IMR-90 (cell line): ENCODE measurements at regions not wholly inside any gene's neighbourhood (a gene's known extent, or its start where the extent isn't known, plus 50 kb on each side); places are given as distances from the start of the nearest gene placed in this dataset.

Experiments
- ATAC-seq: fragments of 200-7000 bp; cut with Tn5 transposase; 2 replicates; pipeline ENCODE4 v1.9.1; 2020; ENCODE audit warnings: low read depth, mild to moderate bottlenecking, moderate library complexity
- BruUV-seq: library from RNA; stranded (reverse); fragments of 400-500 nt; replicated peaks from 2 replicates; lab custom pipeline; 2021; lab: Mats Ljungman, UMichigan
- CTCF ChIA-PET: fragments of 300-600 bp; formaldehyde crosslinking; extraction: SDS; loops from one replicate; lab custom pipeline; 2021; ENCODE audit warnings: antibody characterized with exemption; lab: Yijun Ruan, JAX
- POLR2A ChIA-PET: fragments of 300-600 bp; sonication (Branson Sonifier 250); formaldehyde crosslinking; loops from one replicate; lab custom pipeline; 2022; ENCODE audit warnings: antibody characterized with exemption; ENCODE audit not compliant: unreplicated experiment; lab: Charles Lee
- DNase-seq: peaks from one replicate; pipeline ENCODE4 v3.0.0; 2013
- H2AFZ ChIP-seq: replicated peaks from 2 replicates; pipeline ENCODE3; 2013; ENCODE audit warnings: low read length, mild to moderate bottlenecking; ENCODE audit not compliant: poor library complexity
- H2AK5ac ChIP-seq: 2 replicates; pipeline ENCODE4 v1.6.1; 2013; ENCODE audit warnings: low read depth, low read length, inconsistent platforms
- H2AK9ac ChIP-seq: replicated peaks from 2 replicates; pipeline ENCODE3; 2013; ENCODE audit warnings: mild to moderate bottlenecking, low read depth, low read length, moderate library complexity; ENCODE audit not compliant: poor library complexity
- H2BK120ac ChIP-seq: 2 replicates; pipeline ENCODE4 v1.6.1; 2013; ENCODE audit warnings: low read depth, low read length, inconsistent platforms
- H2BK15ac ChIP-seq: 3 replicates; pipeline ENCODE4 v1.6.1; 2013; ENCODE audit warnings: low read depth, low read length, inconsistent platforms
- H2BK20ac ChIP-seq: 2 replicates; pipeline ENCODE4 v1.6.1; 2013; ENCODE audit warnings: low read depth, mild to moderate bottlenecking, inconsistent platforms, low read length, moderate library complexity
- H2BK5ac ChIP-seq: 2 replicates; pipeline ENCODE4 v1.6.1; 2013; ENCODE audit warnings: mild to moderate bottlenecking, low read depth, low read length, inconsistent platforms; ENCODE audit not compliant: poor library complexity, severe bottlenecking
- H3K14ac ChIP-seq: replicated peaks from 2 replicates; pipeline ENCODE4 v1.6.1; 2013; ENCODE audit warnings: low read depth, low read length, inconsistent platforms
- H3K18ac ChIP-seq: 2 replicates; pipeline ENCODE4 v1.6.1; 2013; ENCODE audit warnings: low read depth, low read length, control low read depth
- H3K23ac ChIP-seq: 2 replicates; pipeline ENCODE4 v1.6.1; 2013; ENCODE audit warnings: low read depth, low read length, inconsistent platforms
- H3K27ac ChIP-seq: 2 replicates; pipeline ENCODE4 v1.5.1; 2013; ENCODE audit warnings: mild to moderate bottlenecking, control low read depth, low read length; ENCODE audit not compliant: insufficient read depth
- H3K27me3 ChIP-seq: 2 replicates; pipeline ENCODE4 v1.6.1; 2013; ENCODE audit warnings: low read length; ENCODE audit not compliant: control insufficient read depth, insufficient read depth
- H3K36me3 ChIP-seq: 2 replicates; pipeline ENCODE4 v1.6.1; 2013; ENCODE audit warnings: low read length, mixed read lengths; ENCODE audit not compliant: control insufficient read depth, insufficient read depth
- H3K4ac ChIP-seq: 2 replicates; pipeline ENCODE4 v1.6.1; 2013; ENCODE audit warnings: low read depth, low read length, inconsistent platforms
- H3K4me1 ChIP-seq: 2 replicates; pipeline ENCODE4 v1.6.1; 2013; ENCODE audit warnings: low read length, mixed read lengths; ENCODE audit not compliant: control insufficient read depth, insufficient read depth
- H3K4me2 ChIP-seq: 2 replicates; pipeline ENCODE4 v1.6.1; 2013; ENCODE audit warnings: low read depth, mild to moderate bottlenecking, control low read depth, low read length, moderate library complexity
- H3K4me3 ChIP-seq: 2 replicates; pipeline ENCODE4 v1.5.1; 2013; ENCODE audit warnings: low read depth, mild to moderate bottlenecking, control low read depth, low read length, moderate library complexity; ENCODE audit not compliant: insufficient read depth
- H3K56ac ChIP-seq: 2 replicates; pipeline ENCODE4 v1.6.1; 2013; ENCODE audit warnings: low read length, inconsistent platforms; ENCODE audit not compliant: insufficient read depth; ENCODE audit errors: extremely low read depth
- H3K79me1 ChIP-seq, 2 experiments: 2 replicates each; pipeline ENCODE4 v1.6.1; 2013; ENCODE audit warnings: low read length in 2 of 2, inconsistent platforms in 1 of 2, low read depth in 1 of 2
- H3K9ac ChIP-seq: 2 replicates; pipeline ENCODE4 v1.6.1; 2013; ENCODE audit warnings: low read depth, low read length, control low read depth
- H3K9me1 ChIP-seq: 2 replicates; pipeline ENCODE4 v1.6.1; 2013; ENCODE audit warnings: low read length, inconsistent platforms; ENCODE audit not compliant: insufficient read depth
- H3K9me3 ChIP-seq: 2 replicates; pipeline ENCODE4 v1.6.1; 2013; ENCODE audit warnings: low read length; ENCODE audit not compliant: control insufficient read depth, insufficient read depth
- H4K20me1 ChIP-seq: 2 replicates; pipeline ENCODE4 v1.6.1; 2013; ENCODE audit warnings: low read length, inconsistent platforms; ENCODE audit not compliant: insufficient read depth
- H4K5ac ChIP-seq: 2 replicates; pipeline ENCODE4 v1.6.1; 2013; ENCODE audit warnings: mild to moderate bottlenecking, low read depth, low read length, control low read depth
- H4K8ac ChIP-seq, 2 experiments: 2 replicates each; pipeline ENCODE4 v1.6.1; 2013; ENCODE audit warnings: low read depth in 2 of 2, low read length in 2 of 2, control low read depth in 1 of 2, inconsistent platforms in 1 of 2
- H4K91ac ChIP-seq: 2 replicates; pipeline ENCODE4 v1.6.1; 2013; ENCODE audit warnings: low read depth, low read length, inconsistent platforms; ENCODE audit not compliant: insufficient read depth
- CEBPB ChIP-seq: IDR thresholded peaks from 2 replicates; pipeline ENCODE4 v1.6.1; 2012; ENCODE audit warnings: low read depth, low read length, improper control_type of control experiment
- CHD1 ChIP-seq: IDR thresholded peaks from 2 replicates; pipeline ENCODE4 v1.6.1; 2012; ENCODE audit warnings: low read depth, low read length, improper control_type of control experiment
- ELK1 ChIP-seq: fragments of 150-350 bp; IDR thresholded peaks from 2 replicates; pipeline ENCODE4 v1.6.1; 2016; ENCODE audit warnings: low read depth, mild to moderate bottlenecking, low read length, moderate library complexity, borderline replicate concordance
- FOS ChIP-seq: fragments of 150-350 bp; IDR thresholded peaks from 2 replicates; pipeline ENCODE4 v1.6.1; 2016; ENCODE audit warnings: low read depth, low read length
- MAFK ChIP-seq: IDR thresholded peaks from 2 replicates; pipeline ENCODE4 v1.6.1; 2012; ENCODE audit warnings: low read depth, low read length, improper control_type of control experiment
- MAZ ChIP-seq: IDR thresholded peaks from 2 replicates; pipeline ENCODE4 v1.6.1; 2012; ENCODE audit warnings: low read depth, mild to moderate bottlenecking, low read length, improper control_type of control experiment, moderate library complexity, borderline replicate concordance
- MXI1 ChIP-seq: IDR thresholded peaks from 2 replicates; pipeline ENCODE4 v1.6.1; 2012; ENCODE audit warnings: low read depth, mild to moderate bottlenecking, low read length, moderate library complexity, borderline replicate concordance
- RCOR1 ChIP-seq: IDR thresholded peaks from 2 replicates; pipeline ENCODE4 v1.6.1; 2012; ENCODE audit warnings: mild to moderate bottlenecking, low read length, improper control_type of control experiment; ENCODE audit not compliant: insufficient replicate concordance
- RFX5 ChIP-seq: IDR thresholded peaks from 2 replicates; pipeline ENCODE4 v1.8.0; 2012; ENCODE audit warnings: low read depth, mild to moderate bottlenecking, low read length, moderate library complexity
- SMC3 ChIP-seq: fragments of 150-350 bp; IDR thresholded peaks from 2 replicates; pipeline ENCODE4 v1.6.1; 2016; ENCODE audit warnings: low read depth, mild to moderate bottlenecking, antibody characterized with exemption, low read length, moderate library complexity
- USF2 ChIP-seq: fragments of 150-350 bp; IDR thresholded peaks from 2 replicates; pipeline ENCODE4 v1.6.1; 2017; ENCODE audit warnings: mild to moderate bottlenecking, antibody characterized with exemption, low read length, low read depth
- dilution Hi-C: fragments of 300-500 bp; cut with HindIII; formaldehyde crosslinking; loops from one replicate; pipeline ENCODE4 v1.14.3; 2018; ENCODE audit warnings: low sequenced_read_pairs; ENCODE audit not compliant: unreplicated experiment
- in situ Hi-C: fragments of 300-500 bp; cut with MboI; formaldehyde crosslinking; loops from 3 replicates; pipeline ENCODE4 v1.14.3; 2019; ENCODE audit warnings: low sequenced_read_pairs, inconsistent platforms, mixed read lengths
- intact Hi-C: fragments of 100-400 bp; cut with micrococcal nuclease; formaldehyde crosslinking; loops from 2 replicates; pipeline ENCODE4 v1.10.0; 2022

GRCh38 chr11:28581286-28582242 is 473.4 kb downstream of the METTL15 start (continued):
- no peak for TF ChIP-seq ELK1

GRCh38 chr11:28571371-28571770 is 463.2 kb downstream of the METTL15 start:
- no peak overlapping the region; the same call in 1 of the 2 replicates for H4K5ac ChIP-seq
- no peaks in the 10 kb centered on the region for H3K9me3 ChIP-seq
- dilution Hi-C loops (no loop called here), in situ Hi-C loops (loop anchor here (25.0 kb wide), 1 partner anchor 766 kb away; no protein-coding TSS in a partner anchor), intact Hi-C loops (no loop called here)
- H2BK120ac ChIP-seq = no peak overlapping the region; the same call in 1 of the 2 replicates
- H2AFZ ChIP-seq = no peak overlapping the region
- ATAC-seq (no peak), DNase-seq (no peak)
- no peaks in the 10 kb centered on the region for H3K79me1 ChIP-seq
- H2BK15ac ChIP-seq = peak overlapping the region; percentile 88
- no peak overlapping the region; a peak in 1 of 4 replicates for H4K8ac ChIP-seq
- H3K36me3 ChIP-seq = no peaks in the 10 kb centered on the region
- no peak overlapping the region for H3K56ac ChIP-seq
- H2BK5ac ChIP-seq = no peak overlapping the region
- H3K4me2 ChIP-seq = no peak overlapping the region
- no peaks in the 10 kb centered on the region for H3K9me1 ChIP-seq
- H3K27me3 ChIP-seq = no peaks in the 10 kb centered on the region
- H2AK9ac ChIP-seq = no peak overlapping the region
- BruUV-seq = no TSS peak
- no peak overlapping the region for H3K4me3 ChIP-seq
- H3K14ac ChIP-seq = no peak overlapping the region
- H4K91ac ChIP-seq = no peak overlapping the region; the same call in 1 of the 2 replicates
- TF ChIP-seq RCOR1 (no peak), FOS (no peak), CEBPB (no peak), MAZ (no peak), MAFK (no peak), USF2 (no peak), CHD1 (no peak), RFX5 (no peak), MXI1 (no peak), SMC3 (no peak), ELK1 (no peak)
- H3K23ac ChIP-seq = no peak overlapping the region
- H3K4me1 ChIP-seq = peaks cover 2% of the 10 kb centered on the region
- H3K4ac ChIP-seq = no peak overlapping the region
- no peak overlapping the region for H3K9ac ChIP-seq
- H3K18ac ChIP-seq = no peak overlapping the region
- no peak overlapping the region for H2AK5ac ChIP-seq
- H3K27ac ChIP-seq = no peak overlapping the region
- H2BK20ac ChIP-seq = peak overlapping the region; percentile 14; the same call in 1 of the 2 replicates
- CTCF ChIA-PET = no interaction called here
- POLR2A ChIA-PET = no interaction called here
- no peaks in the 10 kb centered on the region for H4K20me1 ChIP-seq
